A172 (cell line): ENCODE measurements at regions not wholly inside any gene's neighbourhood (a gene's known extent, or its start where the extent isn't known, plus 50 kb on each side); places are given as distances from the start of the nearest gene placed in this dataset.

Source experiments
- DNase-seq: peaks from one replicate; pipeline ENCODE4 v3.0.0-alpha.2; 2015; ENCODE audit warnings: low spot score

DNA sequence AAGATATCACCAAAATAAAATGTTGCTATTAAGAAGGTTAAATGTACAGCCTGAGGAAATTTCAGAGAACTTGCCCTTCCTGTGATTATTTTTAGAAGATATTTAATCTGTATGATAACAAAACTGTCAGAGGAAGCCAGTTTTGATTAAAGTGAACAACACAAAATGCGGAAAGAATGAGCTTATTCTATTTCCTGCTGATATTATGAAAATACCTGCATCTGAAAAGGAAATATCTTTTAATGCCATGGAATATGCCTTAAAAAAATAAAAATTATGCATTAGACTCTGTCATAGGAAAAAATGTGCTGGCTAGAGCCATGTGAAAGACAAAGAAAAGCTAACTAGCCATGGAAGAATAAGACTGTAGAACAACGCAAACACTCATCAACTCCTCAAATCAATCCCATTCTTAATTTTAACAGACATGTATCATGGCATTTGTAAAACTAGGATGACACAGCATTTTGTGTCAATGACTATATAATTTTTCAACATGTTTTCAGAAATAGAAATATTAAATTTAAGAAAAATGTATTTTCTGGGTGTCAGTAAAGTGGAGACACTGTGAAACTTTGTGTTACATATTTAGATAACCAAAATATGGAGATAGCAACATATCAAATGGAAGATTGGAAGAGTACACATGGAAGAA, 1768.2 kb downstream of the SUCLG1 start:
- no peak for DNase-seq

DNA sequence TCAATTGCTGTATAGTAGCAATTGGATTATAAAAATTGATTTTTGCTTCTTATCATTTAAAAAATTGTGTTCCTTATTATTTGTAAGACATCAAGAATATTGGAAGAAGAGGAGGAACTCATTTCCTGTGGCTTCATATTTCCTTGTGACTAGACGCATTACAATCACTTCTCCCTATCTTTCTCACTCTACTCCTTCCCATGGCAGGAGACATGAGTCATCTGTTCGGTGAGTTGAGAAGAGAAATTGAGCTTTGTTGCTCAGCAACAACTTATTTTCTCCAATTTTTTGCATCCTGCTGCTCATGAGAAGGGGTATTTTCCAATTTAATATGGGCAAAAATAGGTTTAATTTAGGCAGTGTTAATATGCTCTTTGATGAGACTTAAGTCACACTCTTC, 1783.9 kb downstream of the SUCLG1 start:
- DNase-seq = peak; percentile 44

DNA sequence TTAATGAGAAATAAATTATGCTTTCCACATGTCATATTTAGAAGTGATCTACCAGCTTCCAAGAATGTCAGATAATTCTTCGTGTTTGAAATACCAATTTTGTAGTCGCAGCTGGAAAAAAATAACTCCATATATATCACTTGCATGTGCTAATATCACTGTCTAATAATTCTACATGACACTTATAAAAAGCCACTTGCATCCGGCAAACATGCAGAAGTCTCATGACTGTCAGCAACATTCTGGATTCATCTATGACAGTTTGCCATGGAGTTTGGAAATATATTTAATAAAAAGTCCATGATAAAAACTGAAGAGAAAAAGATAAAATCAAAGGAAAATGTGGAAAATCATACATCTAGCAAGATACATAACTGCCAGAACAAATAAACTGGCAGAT, 1784.4 kb downstream of the SUCLG1 start:
- no peak for DNase-seq

DNA sequence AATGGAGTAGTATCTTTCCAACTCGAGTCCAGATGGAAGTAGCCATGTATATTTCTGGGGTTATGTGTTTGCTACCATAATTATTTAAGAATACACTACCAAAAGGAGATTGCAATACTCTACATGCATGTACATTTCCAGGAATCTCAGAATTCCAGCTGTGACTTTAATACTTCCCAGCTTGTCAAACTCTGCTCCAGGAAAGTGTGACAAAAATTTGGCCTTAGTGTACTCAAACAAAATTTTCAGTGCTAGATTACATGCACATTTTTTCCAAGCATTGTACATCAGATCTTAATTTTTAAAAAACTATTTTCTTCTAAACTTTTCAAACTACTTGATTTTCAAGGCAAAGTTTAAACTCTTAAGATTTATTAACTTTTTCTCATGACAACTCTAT, 1791.6 kb downstream of the SUCLG1 start:
- DNase-seq = no peak

DNA sequence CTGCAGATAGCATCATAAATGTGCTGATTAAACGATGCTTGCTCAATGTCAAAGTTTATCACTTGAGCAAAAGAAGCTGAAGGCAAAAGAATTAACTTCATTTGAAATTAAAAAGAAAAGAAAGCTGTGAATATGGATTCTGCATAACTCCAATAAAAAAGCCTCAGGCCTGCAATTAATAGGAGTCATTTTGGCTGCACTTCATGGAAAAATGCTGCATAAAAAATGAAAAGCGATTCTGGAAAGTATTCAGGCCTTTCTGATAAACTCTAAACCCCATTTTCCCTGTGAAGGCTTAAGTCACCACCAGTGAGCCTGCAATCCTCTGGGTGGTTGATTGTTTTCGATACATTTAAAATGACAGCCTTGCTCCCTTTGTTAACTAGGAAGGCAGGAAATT, 1793.4 kb downstream of the SUCLG1 start:
- no peak for DNase-seq

DNA sequence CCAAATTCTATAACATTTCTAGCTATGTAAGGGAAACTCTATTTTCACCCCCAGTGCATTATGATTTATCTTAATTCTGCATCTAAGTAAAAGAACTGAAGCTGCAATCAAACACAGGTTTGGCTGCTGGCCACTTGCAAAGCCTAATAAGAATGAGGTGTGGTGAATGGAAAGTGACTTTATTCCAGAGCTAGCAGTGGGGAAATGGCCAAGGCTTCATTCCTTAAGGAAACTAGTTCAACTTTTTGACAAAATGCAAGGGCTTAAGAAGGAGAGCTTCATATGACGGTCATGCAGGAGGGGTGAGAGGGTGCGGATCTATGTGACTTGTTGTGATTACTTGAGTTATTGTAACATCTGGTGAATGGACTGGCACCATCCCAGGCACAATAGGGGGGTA, 1802.0 kb downstream of the SUCLG1 start:
- DNase-seq = no peak

DNA sequence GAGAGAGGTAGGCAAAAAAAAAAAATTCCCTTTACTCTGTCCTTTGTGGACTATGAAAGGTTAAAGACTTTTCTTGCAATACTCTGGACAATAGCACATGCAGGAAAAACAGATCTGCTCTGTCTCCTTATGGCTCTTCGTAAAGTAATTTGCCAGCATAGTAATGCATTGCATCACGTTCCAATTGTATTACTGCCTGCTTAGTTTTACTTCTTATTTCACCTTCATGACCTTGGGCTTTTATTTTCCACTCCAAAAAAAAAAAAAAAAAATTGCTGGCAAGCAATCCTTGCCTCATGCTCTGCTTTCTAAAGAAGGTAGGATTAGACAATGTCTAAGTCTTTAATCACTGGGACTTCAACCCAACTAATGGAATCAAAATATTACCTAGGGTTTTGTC, 1802.7 kb downstream of the SUCLG1 start:
- no peak for DNase-seq

DNA sequence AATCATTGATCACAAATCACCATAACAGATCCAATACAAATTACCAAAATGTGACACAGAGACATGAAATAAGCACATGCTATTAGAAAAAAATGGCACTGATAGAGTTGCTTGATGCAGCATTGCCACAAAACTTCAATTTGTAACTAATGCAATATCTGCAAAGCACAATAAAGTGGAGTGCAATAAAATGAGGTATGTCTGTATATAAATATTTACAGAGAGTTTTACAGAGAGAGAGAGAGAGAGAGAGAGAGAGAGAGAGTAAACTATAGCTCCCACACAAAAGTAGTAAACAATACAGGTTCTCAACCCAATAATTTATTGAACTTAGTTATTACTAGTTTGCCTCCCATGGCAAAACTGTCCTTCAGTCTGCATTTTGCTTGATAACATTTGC, 1807.0 kb downstream of the SUCLG1 start:
- no peak for DNase-seq

DNA sequence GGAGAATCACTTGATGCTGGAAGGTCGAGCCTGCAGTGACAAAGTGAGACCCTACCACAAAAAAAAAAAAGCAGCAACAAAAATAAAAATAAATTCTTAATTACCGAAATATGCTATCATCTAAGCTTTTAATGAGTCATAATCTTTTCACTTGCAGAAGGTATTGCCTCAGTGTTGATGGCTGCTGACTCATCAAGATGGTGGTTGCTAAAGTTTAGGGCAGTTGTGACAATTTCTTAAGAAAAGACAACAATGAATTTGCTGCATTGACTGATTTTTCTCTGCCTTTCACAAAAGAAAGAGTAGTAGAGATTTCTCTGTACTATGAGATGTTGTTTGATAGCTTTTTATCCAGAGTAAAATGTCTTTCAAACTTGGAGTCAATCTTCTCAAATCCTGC, 1809.0 kb downstream of the SUCLG1 start:
- peak; percentile 47 for DNase-seq

DNA sequence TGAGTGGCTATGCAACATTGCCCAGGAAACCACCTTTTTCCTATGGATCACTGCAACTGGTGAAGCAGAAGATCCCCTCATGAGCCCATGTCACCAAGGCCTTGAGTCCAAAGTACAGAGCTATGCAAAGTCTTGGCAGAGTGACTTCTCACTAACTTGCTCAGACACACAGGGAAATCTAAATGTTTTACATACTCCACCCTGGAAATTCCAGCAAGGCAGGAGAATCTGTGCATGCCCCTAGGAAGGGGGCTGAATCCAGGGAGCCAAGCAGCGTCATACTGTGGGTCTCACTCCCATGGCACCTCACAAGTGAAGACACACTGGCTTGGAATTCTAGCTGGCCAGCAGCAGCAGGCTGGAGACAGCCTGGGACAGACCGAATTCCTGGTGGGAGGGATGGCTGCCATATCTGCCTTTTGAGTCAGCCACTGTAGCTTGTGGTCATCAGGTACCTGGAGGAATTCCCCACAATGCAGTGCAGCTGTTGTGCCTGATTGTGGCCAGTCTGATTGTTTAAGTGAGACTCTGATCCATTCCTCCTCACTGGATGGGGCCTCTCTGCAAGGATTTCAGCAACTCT, 1817.4 kb downstream of the SUCLG1 start:
- DNase-seq = no peak

DNA sequence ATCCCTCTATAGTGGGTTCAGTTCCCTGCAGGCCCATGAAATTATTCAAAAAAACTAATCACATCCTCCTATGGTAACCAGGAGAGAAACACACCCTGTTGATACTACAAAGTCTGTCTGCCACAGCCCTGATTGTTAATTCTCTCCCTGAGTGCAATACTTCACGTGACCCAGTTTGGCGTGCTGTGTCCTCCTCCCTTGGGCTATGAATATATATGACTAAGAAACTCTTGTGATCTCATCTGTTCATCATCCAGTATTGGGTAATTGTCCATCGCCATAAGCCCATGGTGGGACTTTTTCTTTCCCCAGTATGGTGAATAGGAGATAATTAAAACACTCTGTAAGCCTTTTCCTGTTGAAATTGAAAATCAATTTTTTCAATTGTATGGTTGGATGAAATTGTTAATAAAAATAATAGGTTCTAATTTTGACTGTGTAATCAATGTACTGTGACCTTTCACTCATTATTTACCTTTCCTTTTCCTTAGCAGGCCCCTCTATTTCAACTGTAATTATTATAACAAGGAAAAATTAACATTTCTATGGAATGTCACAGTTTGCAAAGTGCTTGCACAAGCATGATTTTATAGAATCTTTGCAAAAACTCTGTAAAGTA, 1822.6 kb downstream of the SUCLG1 start:
- DNase-seq = peak; percentile 8

DNA sequence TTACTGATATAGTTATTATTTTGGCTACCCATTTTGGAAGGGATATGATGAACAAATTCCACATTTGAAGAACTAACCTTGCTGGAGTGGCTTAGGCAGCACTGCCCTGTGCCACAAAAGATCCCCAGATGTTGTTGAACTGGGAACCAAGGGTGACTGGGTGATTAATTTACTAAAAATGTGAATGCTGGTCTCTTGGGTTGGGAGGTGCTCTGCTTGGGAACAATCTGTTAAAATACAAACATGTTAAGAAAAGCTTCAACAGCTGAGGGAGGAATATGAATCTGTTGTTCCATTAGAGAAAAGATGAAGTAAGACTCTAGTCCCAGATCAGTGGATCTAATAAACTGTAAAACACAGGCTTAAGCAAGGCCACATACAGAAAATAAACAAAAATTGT, 1860.1 kb downstream of the SUCLG1 start:
- no peak for DNase-seq

DNA sequence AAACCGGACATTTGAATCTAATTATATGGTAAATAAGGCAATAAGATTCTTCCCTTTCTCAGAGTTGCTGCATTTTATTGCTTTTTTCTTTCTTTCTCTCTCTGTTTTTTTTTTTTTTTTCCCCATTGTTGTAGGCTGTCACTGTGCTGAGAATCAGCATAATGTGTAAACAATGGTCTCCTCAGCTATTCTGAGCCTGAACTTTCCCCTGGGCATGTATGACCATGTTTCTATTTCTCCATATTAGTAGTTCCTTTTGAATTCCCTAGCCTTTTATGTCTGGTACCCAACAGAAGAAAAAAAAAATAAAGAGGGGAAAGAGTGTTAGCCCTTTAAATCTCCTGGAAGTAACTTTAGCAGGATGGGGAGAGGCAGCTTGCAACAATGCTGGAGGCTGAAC, 1862.5 kb downstream of the SUCLG1 start:
- DNase-seq = no peak

DNA sequence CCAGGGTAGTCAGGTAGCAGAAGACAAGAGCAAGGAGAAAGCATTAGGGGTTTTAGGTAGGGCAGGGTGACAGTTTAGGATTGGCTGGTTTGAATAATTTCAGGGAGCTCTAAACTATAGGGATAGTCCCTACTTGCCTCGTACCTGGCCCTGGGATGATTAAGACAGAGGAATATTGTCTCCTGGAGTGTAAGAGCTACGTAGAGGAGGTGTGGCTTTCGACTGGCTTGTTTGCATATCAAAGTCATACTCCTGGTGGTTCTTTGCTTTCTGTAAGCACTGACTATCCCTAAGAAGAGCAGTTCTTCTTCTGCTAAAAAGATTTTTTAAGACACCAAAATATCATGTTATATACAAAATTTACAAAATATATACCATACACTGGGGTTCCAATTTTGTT, 1867.4 kb downstream of the SUCLG1 start:
- DNase-seq = no peak

DNA sequence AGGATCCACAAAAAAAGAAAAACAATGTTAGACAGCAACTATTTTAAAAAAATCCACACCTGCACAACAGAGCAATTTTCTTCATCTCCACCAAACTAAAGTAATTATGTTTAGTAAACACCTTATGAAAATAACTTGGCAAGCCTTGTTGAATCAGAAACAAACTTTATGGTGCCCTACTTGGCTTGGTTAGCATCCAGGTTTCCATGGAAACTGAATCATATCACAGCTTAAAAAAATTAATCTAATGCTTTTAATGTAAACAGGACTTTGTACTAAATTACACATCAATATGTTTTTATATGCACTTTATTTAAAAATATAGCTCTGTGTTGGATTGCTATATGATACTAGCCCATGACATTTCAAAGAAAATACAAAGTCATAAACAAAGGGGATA, 1882.4 kb downstream of the SUCLG1 start:
- DNase-seq = no peak

DNA sequence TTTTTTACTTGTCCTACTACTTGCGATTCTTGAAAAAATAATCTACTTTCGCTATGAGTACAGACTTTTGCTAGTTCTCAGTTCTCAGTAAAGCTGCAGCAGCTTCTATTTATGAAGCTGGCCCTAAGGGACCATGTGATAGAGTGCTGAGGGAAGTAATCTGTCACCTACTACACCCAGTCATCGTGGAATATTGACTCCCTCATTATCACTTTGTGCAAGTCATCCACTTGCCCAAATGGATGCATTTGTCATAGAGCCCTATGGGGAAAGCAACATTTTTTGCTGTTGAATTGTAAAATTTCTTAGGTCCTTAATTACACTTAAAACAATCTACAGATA, 1919.8 kb downstream of the SUCLG1 start:
- no peak for DNase-seq

DNA sequence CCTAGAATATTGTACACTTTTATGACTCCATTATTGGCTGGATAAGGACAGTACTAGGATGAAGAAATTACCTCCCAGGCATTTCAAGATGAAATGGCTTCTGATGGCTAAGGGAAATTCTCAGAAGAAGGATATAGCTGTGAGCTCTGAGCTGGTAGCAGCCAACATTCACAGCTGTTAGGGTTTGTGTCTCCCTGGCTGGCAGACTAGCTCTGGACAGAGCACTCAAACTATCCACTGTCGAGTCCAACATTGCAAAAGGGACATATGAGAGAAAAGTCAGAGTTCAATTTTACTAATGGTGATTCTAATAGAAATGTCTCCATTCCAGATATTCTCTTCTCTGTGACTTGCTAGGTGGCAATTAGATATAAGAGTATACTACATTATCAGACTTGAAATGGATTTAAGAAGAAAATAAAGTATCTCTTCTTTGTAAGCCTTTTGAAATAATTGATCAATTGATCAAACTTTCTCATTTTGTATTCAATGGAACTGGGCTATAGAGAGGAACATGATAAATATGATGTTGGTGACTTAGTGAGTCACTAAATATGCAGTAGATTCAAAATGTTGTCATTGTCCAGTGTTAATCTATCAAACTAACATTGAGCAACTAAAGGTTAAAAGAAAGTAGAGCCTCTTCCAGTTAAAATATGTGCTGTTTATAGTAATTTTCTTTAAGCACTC, 1920.3 kb downstream of the SUCLG1 start:
- no peak for DNase-seq

DNA sequence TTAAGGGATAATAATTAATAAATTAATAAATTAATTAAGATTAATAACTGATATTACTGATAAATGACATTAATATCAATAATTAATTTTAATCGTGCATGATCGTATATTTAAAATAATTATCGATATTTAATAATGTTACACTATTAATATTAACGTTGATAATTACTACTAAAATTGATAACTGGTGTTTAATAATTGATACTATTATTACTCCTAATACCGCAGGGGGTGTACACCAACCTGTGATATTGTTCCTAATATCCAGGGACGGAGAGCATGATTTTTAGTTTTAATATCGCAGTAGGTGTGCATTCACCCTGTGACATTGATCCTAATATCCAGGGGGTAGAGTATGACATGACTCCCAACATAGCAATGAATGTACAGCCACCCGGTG, 1930.8 kb downstream of the SUCLG1 start:
- no peak for DNase-seq

DNA sequence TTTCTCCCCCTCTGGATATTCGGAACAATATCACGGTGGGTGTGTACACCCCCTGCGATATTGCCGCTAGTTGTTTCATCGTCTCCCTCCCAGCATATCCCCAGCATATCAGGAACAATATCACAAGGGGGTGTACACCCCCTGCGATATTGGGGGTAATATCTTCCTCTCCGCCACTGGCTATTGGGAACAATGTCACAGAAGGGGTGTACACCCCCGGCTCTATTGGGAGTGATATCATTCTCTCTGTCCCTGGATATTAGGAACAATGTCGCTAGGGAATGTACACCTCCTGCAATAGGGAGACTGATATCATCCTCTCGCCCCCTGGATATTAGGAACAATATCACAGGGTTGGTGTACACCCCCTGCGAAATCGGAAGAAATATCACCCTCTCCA, 1932.0 kb downstream of the SUCLG1 start:
- DNase-seq = no peak

DNA sequence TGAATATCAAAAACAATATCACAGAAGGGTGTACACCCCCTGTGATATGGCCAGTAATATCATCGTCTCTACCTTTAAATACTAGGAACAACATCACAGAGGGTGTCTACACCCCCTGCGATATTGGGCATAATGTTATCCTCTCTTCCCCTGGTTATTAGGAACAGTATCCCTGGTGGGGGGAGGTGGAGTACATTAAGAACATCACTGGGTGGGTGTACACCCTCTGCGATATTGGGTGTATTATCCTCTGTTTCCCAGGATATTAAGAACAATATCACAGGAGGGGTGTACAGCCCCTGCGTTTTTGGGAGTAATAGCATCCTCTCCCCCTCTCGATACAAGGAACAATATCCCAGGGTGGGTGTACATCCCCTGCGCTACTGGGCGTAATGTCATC, 1932.8 kb downstream of the SUCLG1 start:
- DNase-seq = no peak

DNA sequence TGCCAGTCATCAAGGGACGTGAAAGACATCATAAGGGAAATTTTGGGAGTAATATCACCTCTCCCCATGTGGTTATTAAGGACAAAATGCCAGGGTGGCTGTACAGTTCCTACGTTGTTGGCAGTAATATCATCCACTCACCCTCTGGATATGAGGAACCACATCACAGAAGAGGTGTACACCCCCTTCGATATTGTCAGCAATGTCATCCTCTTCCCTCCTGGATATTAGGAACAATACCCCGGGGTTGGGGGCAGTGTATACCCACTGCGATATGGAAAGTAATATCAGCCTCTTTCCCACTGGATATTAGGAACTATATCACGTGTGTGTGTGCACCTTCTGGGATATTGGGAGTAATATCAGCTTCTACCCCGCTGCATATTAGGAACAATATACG, 1933.3 kb downstream of the SUCLG1 start:
- no peak for DNase-seq

DNA sequence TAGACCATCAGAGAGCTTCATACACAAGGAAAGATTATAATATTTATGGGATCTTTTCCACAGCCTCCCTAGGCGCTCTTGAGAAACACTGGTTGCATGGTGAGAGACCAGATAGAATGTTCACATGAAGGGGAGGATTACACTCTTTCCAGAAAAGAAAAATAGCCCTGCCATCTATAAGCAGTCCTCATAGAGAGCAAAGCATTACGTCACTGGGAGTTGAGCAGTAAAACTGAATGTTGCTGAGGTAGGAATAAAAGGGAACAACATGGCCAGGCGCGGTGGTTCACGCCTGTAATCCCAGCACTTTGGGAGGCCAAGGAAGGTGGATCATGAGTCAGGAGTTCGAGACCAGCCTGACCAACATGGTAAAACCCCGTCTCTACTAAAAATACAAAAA, 1934.3 kb downstream of the SUCLG1 start:
- no peak for DNase-seq

DNA sequence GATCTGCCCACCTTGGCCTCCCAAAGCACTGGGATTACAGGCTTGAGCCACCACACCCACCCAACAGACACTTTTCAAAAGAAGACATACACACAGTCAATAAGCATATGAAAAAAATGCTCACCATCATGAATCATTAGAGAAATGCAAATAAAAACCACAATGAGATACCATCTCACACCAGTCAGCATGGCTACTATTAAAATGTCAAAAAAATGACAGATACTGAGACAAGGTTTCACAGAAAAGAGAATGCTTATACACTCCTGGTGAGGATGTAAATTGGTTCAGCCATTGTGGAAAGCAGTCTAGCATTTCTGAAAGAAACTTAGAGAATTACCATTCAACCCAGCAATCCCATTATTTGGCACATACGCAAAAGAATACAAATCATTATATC, 1947.2 kb downstream of the SUCLG1 start:
- peak; percentile 37 for DNase-seq
